Dermis microvascular lymphatic vessel endothelial cell (primary cell): ENCODE measurements at regions not wholly inside any gene's neighbourhood (a gene's known extent, or its start where the extent isn't known, plus 50 kb on each side); places are given as distances from the start of the nearest gene placed in this dataset.
"Not testable (repeated sequence)": the region's sequence is repeated elsewhere in the genome, so short reads cannot be mapped to it uniquely, and the experiment has no call there.

Source experiments
- DNase-seq, 2 donors: peaks; one replicate each; pipeline versions ENCODE4 v3.0.0 to v3.0.0-alpha.2; 2010; ENCODE audit warnings: low read depth in 2 of 2

DNA sequence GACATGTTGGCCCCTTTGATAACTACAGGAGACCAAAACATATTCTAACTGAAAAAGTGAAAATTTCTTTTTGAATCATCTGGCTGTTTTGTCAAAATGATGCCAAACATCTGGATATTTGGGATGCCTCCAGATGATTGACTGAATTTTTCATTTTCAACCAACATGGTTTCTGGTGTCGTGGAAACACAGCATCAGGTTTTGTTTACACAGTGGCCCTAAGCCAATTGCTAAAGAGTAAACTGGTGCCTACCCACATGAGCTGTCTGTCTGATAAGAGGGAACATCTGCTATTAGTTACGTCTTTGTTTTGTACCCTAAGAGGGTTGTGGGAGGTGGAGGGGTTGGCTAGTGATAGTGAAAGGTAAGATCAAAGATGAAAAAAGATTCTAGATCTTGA is 204.8 kb downstream of the KCNK2 start:
- DNase-seq: no peak

DNA sequence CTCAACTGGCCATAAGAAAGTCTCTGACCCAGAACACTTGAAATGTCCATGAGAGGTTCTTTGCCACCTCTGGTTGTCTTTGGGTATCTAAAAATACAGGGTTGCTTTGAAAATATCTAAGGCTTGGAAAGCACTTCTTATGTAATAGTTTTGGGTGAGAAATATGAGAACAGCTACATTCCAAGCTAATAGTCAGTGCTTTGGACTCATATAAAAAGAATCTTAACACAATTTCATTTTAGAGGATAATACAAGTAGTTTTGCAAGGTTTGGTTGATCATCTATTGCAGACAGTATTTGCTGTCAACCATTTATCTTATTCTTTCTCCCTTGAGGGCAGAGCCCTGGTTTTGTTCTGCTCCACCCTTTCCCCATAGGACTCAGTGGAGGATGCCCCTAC is 207.5 kb downstream of the KCNK2 start:
- DNase-seq: no peak

- no peak for DNase-seq
Measured at GRCh38 chr1:215292932-215293331, 210.4 kb downstream of the KCNK2 start.

- DNase-seq: no peak
Measured at GRCh38 chr1:215306426-215306825, 223.9 kb downstream of the KCNK2 start.

DNA sequence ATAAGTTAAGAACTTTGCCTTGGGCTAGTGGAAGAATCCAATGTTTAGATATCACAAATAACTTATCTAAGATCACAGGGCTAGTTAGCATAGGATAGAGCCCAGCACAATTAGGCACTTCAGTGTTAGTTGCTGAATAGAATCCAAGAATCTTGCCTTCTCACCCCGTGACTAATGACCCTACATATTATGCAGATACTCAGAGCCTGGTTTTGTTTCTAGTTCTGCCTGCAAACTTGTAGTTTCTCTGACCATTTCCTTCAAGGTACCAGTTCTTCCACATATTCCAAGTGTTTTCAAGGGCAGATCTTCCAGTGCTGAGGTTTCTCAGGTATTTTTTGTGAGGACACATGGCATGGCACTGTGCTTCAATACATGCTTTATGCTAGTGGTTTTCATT is 239.3 kb downstream of the KCNK2 start:
- no peak for DNase-seq

DNA sequence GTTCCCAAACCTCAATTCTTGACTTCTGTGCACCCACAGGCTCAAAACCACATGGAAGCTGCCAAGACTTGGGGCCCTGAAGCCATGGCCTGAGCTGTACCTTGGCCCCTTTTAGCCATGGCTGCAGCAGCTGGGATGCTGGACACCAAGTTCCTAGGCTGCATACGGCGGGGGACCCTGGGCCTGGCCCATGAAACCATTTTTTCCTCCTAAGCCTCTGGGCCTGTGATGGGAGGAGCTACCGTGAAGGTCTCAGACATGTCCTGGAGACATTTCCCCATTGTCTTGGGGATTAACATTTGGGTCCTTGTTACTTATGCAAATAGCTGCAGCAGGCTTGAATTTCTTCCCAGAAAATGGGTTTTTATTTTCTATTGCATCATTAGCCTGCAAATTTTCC is 241.5 kb downstream of the KCNK2 start:
- DNase-seq: not testable (repeated sequence)

DNA sequence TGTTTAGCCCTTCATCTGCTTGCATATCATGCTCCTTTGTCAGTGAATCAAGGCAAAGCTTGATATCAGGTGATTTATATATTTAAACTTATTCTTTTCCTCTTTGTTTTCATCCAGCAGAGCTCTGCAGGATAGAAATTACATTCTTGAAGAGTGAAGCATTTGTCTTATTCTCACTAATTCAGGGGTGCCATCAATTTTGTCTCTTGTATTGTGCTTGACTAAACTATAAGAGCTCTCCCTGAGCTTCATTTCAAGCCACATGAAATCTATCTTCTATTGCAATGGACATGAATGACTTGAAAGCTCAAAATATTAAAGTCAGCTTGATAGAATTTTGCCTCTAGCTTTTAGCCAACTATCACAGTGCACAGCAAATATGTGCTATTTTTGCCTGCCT is 236.7 kb upstream of the KCTD3 start:
- DNase-seq: no peak

DNA sequence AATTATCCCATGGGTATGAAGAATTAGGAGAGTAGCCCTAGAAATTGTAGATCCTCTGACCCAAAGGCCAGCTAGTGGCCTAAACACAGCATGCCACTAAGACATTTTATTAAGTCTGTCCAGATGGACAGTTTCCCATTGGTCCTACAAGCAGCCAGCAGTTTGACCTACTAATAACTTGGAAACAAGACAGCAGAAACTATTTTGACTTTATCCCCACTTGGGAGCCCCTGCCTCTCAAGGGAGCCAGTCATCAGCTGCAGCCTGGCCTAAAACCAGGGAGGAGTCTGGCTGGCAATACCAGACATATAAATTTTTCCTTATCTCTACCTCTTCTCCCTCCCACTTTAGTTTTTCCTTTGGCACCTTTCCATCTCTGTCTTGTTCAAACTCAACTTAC is 222.6 kb upstream of the KCTD3 start:
- DNase-seq: no peak

GRCh38 chr1:215345208-215345607 is 221.9 kb upstream of the KCTD3 start:
- no peak for DNase-seq

GRCh38 chr1:215345766-215346165 is 221.3 kb upstream of the KCTD3 start:
- DNase-seq: no peak

DNA sequence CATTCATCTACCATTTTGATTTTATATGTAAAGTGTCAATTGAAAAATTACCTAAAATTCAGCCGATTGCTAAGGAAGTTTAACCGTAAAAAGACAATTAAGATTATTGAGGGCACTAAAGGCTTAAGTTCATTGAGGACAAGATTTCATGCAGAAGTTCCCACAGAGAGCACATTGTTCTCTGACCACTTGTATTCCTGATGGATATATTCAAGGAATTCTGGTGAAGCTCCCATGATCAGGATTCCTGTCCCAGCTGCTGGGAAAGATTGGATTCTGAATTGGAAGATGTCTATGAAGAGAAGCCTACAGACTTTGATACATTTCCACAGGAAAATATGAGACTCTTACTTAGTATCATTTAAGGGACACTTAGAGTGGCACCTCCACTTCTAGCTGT is 209.2 kb upstream of the KCTD3 start:
- no peak for DNase-seq

GRCh38 chr1:215358356-215358755 is 208.7 kb upstream of the KCTD3 start:
- DNase-seq: no peak

GRCh38 chr1:215360031-215360430 is 207.1 kb upstream of the KCTD3 start:
- DNase-seq: no peak

DNA sequence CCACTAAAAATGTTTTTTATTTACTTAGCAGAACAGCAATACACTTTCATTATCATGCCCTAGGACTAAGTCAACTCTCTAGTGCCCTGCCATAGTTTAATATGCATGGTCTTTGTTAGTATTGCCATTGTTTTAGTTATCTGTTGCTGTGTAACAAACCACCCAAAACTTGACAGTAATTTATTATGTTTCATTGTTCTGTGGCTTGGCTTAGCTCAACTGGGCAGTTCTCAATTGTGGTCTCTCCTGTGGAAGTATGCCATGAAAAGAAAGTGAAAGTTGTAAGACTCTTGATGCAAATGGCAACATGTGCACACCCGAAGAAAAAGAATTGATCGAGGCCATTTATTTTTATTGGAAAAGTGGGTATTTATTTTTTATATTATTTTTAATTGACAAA is 206.3 kb upstream of the KCTD3 start:
- DNase-seq: no peak

- DNase-seq: no peak
Measured at GRCh38 chr1:215375381-215375780, 191.7 kb upstream of the KCTD3 start.

DNA sequence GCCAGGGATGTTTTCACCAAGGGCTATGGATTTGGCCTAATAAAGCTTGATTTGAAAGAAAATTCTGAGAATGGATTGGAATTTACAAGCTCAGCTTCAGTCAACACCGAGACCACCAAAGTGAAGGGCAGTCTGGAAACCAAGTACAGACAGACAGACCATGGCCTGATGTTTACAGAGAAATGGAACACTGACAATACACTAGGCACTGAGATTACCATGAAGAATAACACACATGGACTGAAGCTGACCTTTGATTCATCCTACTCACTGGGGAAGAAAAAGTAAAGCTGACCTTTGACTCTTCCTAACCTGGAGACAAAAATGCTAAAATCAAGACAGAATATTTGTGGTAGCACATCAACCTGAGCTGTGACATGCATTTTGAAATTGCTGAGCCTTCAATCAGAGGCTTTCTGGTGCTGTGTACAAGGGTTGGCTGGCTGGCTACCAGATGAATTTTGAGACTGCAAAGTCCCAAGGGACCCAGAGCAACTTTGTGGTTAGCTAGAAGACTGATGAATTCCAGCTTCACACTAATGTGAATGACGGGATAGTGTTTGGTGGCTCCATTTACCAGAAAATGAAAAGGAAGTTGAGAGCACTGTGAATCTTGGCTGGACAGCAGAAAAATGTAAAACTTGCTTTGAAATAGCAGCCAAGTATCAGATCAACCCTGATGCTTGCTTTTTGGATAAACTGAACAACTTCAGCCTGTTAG is 190.4 kb upstream of the KCTD3 start:
- DNase-seq: no peak

GRCh38 chr1:215377746-215378145 is 189.4 kb upstream of the KCTD3 start:
- DNase-seq: no peak

DNA sequence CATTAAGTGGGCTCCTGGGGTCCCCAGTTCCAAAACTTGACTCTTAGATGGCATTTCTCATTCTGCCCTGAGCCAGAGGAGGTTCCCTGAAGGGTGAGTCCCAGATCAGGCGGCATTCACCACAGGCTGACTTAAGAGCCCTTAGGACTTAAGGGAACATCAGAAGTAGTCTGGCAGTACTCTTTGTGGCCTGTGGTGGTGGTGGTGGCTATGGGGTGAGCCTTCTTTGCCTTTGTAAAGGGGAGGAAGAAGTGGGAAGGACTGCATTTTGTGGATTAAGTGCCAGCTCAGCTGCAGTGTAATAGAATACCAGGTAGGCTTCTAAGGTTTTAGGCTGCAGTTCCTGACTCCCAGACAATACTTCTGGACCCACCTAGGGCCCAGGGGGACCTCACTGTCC is 186.5 kb upstream of the KCTD3 start:
- DNase-seq: no peak

- peak in 1 of 2 donors; percentile 13 for DNase-seq
Measured at GRCh38 chr1:215393476-215393875, 173.6 kb upstream of the KCTD3 start.

DNA sequence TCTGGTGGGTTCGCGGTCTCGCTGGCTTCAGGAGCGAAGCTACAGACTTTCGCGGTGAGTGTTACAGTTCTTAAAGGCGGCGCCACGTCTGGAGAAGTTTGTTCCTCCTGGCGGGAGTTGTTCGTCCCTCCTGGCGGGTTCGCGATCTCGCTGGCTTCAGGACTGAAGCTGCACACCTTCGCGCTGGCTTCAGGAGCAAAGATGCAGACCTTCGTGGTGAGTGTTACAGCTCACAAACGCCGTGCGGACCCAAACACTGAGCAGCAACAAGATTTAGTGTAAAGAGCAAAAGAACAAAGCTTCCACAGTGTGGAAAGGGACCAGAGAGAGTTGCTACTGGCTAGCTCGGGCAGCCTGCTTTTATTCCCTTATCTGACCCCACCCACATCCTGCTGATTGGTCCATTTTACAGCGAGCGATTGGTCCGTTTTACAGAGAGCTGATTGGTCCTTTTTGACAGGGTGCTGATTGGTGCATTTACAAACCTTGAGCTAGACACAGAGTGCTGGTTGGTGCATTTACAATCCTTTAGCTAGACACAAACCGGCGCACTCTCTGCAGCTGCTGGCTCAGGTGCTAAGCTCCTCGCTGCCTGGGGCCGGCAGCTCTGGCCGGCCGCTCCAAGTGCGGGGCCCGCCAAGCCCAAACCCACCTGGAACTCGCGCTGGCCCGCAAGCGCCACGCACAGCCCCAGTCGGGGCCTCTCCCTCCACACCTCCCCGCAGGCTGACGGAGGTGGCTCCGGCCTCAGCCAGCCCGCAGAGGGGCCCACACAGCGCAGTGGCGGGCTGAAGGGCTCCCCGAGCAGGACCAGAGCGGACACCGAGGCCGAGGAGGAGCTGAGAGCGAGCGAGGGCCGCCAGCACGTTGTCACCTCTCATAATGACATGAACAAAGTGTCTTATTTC is 172.8 kb upstream of the KCTD3 start:
- no peak for DNase-seq

DNA sequence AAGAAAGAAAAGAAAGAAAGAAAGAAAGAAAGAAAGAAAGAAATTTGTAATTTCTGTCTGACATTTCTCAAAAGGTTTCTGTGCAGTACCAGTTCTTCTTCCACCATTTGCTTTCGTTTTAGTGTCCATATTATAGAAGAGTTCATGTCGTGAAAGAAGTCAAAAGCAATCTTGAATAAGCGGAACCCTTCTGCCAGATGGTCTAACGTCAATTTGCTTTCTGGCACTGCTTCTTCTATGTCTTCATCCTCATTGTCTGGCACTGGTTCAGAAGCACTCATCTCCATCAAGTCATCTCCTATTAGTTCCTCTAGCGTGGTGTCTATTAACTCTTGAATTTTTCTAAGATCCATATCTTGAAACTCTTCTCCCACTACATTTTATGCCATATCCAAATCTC is 170.0 kb upstream of the KCTD3 start:
- DNase-seq: no peak

DNA sequence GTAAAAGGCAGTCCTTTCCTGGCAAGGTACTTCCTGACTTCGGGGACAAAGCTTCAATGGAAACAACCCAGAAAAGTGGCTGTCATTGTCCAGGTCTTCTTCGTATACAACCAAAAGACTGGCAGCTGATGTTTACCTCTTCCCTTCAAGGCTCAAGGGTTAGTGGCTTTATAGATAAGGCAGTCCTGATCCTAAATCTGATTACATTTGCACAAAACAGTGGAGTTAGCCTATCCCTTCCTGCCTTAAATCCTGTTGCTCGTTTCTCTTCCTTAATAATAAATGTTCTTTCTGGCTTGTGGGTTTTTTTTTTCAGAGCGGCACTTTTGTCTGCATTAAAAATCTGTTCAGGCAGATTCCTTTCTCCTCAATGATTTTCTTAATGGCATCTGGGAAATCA is 169.3 kb upstream of the KCTD3 start:
- no peak for DNase-seq

DNA sequence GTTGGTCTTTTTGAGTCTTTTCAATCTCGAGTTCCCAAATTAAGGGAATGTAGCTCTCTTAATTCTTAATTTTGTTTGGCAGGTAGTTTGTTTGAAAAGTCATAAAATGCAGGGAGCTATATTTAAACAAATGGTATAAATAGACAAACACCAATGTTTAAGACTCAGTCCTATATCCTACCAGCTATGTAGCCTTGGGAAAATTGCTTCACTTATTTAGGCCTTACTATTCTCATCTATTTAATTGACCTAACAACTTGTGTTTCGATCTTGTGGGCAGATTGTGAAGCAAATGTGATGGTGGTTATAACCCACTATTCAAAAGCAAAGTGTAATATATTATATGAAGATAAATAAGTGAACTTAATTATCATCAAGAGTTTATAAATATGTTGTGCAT is 167.3 kb upstream of the KCTD3 start:
- no peak for DNase-seq
